Mesendoderm (in vitro differentiated cells): ENCODE measurements at regions not wholly inside any gene's neighbourhood (a gene's known extent, or its start where the extent isn't known, plus 50 kb on each side); places are given as distances from the start of the nearest gene placed in this dataset.

ENCODE experiments used
- DNase-seq: peaks from one replicate; pipeline ENCODE4 v3.0.0; 2013
- H2AK5ac ChIP-seq: 2 replicates; pipeline ENCODE4 v1.6.1; 2013; ENCODE audit warnings: low read length, inconsistent platforms
- H2BK120ac ChIP-seq: 2 replicates; pipeline ENCODE4 v1.6.1; 2013; ENCODE audit warnings: low read depth, mild to moderate bottlenecking, low read length, moderate library complexity, mixed read lengths
- H2BK15ac ChIP-seq: replicated peaks from 2 replicates; pipeline ENCODE4 v1.6.1; 2013; ENCODE audit warnings: low read depth, mild to moderate bottlenecking, moderate library complexity
- H2BK5ac ChIP-seq: 2 replicates; pipeline ENCODE4 v1.6.1; 2013; ENCODE audit warnings: low read length, inconsistent platforms
- H3K18ac ChIP-seq: 2 replicates; pipeline ENCODE4 v1.6.1; 2013; ENCODE audit warnings: mild to moderate bottlenecking, low read length, mixed read lengths
- H3K23ac ChIP-seq: one replicate; pipeline ENCODE4 v1.6.1; 2013; ENCODE audit warnings: low read length
- H3K27ac ChIP-seq: 2 replicates; pipeline ENCODE4 v1.5.1; 2013; ENCODE audit warnings: low read depth, mild to moderate bottlenecking, inconsistent platforms, low read length, moderate library complexity
- H3K27me3 ChIP-seq: 2 replicates; pipeline ENCODE4 v1.6.1; 2013; ENCODE audit warnings: low read length, control low read depth, mild to moderate bottlenecking, inconsistent platforms; ENCODE audit not compliant: insufficient read depth, poor library complexity
- H3K36me3 ChIP-seq: 2 replicates; pipeline ENCODE4 v1.6.1; 2013; ENCODE audit warnings: low read length, inconsistent platforms; ENCODE audit not compliant: control insufficient read depth, insufficient read depth
- H3K4ac ChIP-seq: one replicate; pipeline ENCODE4 v1.6.1; 2013; ENCODE audit warnings: low read depth, mild to moderate bottlenecking, low read length, moderate library complexity
- H3K4me1 ChIP-seq: 2 replicates; pipeline ENCODE4 v1.6.1; 2013; ENCODE audit warnings: low read depth, low read length, inconsistent platforms; ENCODE audit not compliant: control insufficient read depth
- H3K4me2 ChIP-seq: 2 replicates; pipeline ENCODE4 v1.6.1; 2013; ENCODE audit warnings: low read length
- H3K4me3 ChIP-seq: 2 replicates; pipeline ENCODE4 v1.5.1; 2013; ENCODE audit warnings: mild to moderate bottlenecking, low read length
- H3K56ac ChIP-seq: one replicate; pipeline ENCODE4 v1.6.1; 2013; ENCODE audit warnings: low read length
- H3K79me1 ChIP-seq: 2 replicates; pipeline ENCODE4 v1.6.1; 2013; ENCODE audit warnings: low read length, inconsistent platforms
- H3K79me2 ChIP-seq: 2 replicates; pipeline ENCODE4 v1.6.1; 2013; ENCODE audit warnings: mild to moderate bottlenecking, low read length; ENCODE audit not compliant: control insufficient read depth, insufficient read depth
- H3K9ac ChIP-seq: 2 replicates; pipeline ENCODE4 v1.6.1; 2013; ENCODE audit warnings: low read length, inconsistent platforms
- H4K5ac ChIP-seq: one replicate; pipeline ENCODE4 v1.6.1; 2013; ENCODE audit warnings: low read length
- H4K8ac ChIP-seq: one replicate; pipeline ENCODE4 v1.6.1; 2013; ENCODE audit warnings: low read depth, mild to moderate bottlenecking, control low read depth, low read length, moderate library complexity
- WGBS: extraction: QIAGEN DNeasy Blood & Tissue Kit; methylation state at CpG from one replicate; pipeline ENCODE4 v1.1.7; 2013; ENCODE audit warnings: low lambda C conversion rate, missing lambda C conversion rate; ENCODE audit not compliant: insufficient coverage; ENCODE audit errors: extremely low coverage; 5-methylcytosine and 5-hydroxymethylcytosine counted together

DNA sequence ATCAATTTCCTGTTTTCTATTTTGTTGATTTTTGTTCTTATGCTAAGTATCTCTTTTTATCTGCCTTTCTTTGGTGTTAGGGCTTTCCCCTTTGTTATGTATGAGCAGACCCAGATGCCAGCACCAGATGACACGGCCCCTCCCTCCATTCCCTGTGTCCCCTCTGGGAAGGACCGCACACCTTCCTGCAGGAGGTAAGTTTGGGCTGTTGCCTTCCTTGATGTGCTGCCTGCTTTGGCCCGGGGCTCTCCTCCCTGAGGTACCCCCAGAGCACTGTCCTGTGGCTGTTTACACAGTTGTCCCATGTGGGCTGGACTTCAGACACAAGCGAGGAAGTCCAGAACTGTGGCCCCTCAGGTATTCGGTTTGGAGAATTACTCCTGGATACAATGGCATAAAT lies 343.8 kb upstream of the IRX1 start:
- Histone ChIP-seq H3K4me1 (peaks cover 2% of the 10 kb centered on the region), H3K27ac (no peak overlapping the region), H3K36me3 (no peaks in the 10 kb centered on the region), H4K5ac (no peak overlapping the region), H3K4me3 (no peak overlapping the region), H3K27me3 (no peaks in the 10 kb centered on the region), H3K18ac (no peak overlapping the region), H3K4me2 (no peak overlapping the region), H2AK5ac (no peak overlapping the region), H3K4ac (no peak overlapping the region), H2BK15ac (no peak overlapping the region), H3K9ac (no peak overlapping the region), H2BK120ac (no peak overlapping the region), H3K79me1 (no peaks in the 10 kb centered on the region), H3K23ac (no peak overlapping the region), H2BK5ac (no peak overlapping the region), H3K79me2 (no peaks in the 10 kb centered on the region), H4K8ac (no peak overlapping the region), H3K56ac (no peak overlapping the region)
- WGBS: no CpG with 5 or more reads among the region's 5 CpGs
- peak; percentile 31 for DNase-seq

GRCh38 chr5:3249401-3249800 lies 346.2 kb upstream of the IRX1 start:
- DNase-seq: no peak
- WGBS: no CpG with 5 or more reads among the region's 2 CpGs

GRCh38 chr5:3237276-3237868 lies 358.3 kb upstream of the IRX1 start:
- Histone ChIP-seq H2AK5ac (no peak overlapping the region), H3K27ac (no peak overlapping the region), H3K56ac (no peak overlapping the region), H2BK5ac (no peak overlapping the region), H2BK120ac (no peak overlapping the region), H3K4ac (no peak overlapping the region), H2BK15ac (no peak overlapping the region), H3K79me1 (no peaks in the 10 kb centered on the region), H3K36me3 (no peaks in the 10 kb centered on the region), H3K23ac (no peak overlapping the region), H3K9ac (no peak overlapping the region), H3K27me3 (no peaks in the 10 kb centered on the region), H3K4me1 (no peaks in the 10 kb centered on the region), H4K8ac (no peak overlapping the region), H3K79me2 (no peaks in the 10 kb centered on the region), H3K4me2 (no peak overlapping the region), H3K18ac (no peak overlapping the region), H4K5ac (no peak overlapping the region), H3K4me3 (no peak overlapping the region)
- DNase-seq: no peak
- no CpG with 5 or more reads among the region's 11 CpGs for WGBS

More at GRCh38 chr5:3249401-3249800, 346.2 kb upstream of the IRX1 start:
- H2BK5ac ChIP-seq: no peak overlapping the region
- no peak overlapping the region for H2BK120ac ChIP-seq
- no peak overlapping the region for H3K56ac ChIP-seq
- no peak overlapping the region for H3K27ac ChIP-seq
- no peak overlapping the region for H3K23ac ChIP-seq
- no peak overlapping the region for H4K8ac ChIP-seq
- no peak overlapping the region for H3K18ac ChIP-seq
- H2BK15ac ChIP-seq: no peak overlapping the region
- H3K4me3 ChIP-seq: no peak overlapping the region
- H4K5ac ChIP-seq: no peak overlapping the region
- peaks cover 2% of the 10 kb centered on the region for H3K4me1 ChIP-seq
- H3K4ac ChIP-seq: no peak overlapping the region
- H3K4me2 ChIP-seq: no peak overlapping the region
- no peaks in the 10 kb centered on the region for H3K36me3 ChIP-seq
- no peak overlapping the region for H2AK5ac ChIP-seq
- H3K9ac ChIP-seq: no peak overlapping the region
- H3K79me1 ChIP-seq: no peaks in the 10 kb centered on the region
- H3K79me2 ChIP-seq: no peaks in the 10 kb centered on the region
- H3K27me3 ChIP-seq: no peaks in the 10 kb centered on the region

- WGBS: no CpG with 5 or more reads among the region's 9 CpGs
- no peak overlapping the region for H3K4ac ChIP-seq
- no peak for DNase-seq
These were observed 361.1 kb upstream of the IRX1 start for GRCh38 chr5:3234566-3234965.

DNA sequence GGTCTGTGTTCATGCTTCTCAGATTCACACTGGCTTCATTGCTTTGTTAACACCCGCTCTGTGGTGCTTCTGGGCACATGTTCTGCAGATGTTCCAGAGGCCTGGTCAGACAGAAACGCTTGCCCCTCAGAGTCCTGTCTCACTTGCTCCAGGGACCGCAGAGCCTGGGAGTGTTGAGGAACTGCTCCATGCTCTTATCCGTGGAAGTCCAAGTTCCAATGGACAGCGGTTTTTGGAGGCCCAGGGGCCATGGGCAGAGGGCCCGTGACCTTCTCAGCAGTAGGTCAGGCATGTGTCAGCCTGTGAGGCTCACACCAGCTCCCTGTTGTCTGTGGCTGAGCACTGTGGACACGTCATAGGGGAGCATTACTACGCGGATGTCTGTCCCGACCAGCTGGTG lies 364.7 kb upstream of the IRX1 start:
- H3K4me1 ChIP-seq: no peaks in the 10 kb centered on the region
- H3K27me3 ChIP-seq: no peaks in the 10 kb centered on the region
- H4K5ac ChIP-seq: no peak overlapping the region
- no peaks in the 10 kb centered on the region for H3K79me1 ChIP-seq
- DNase-seq: no peak
- no peaks in the 10 kb centered on the region for H3K79me2 ChIP-seq
- H3K4me3 ChIP-seq: no peak overlapping the region
- H2BK120ac ChIP-seq: no peak overlapping the region
- no CpG with 5 or more reads among the region's 10 CpGs for WGBS
- H4K8ac ChIP-seq: no peak overlapping the region
- H3K4me2 ChIP-seq: no peak overlapping the region
- no peak overlapping the region for H3K27ac ChIP-seq
- H2BK15ac ChIP-seq: no peak overlapping the region
- no peak overlapping the region for H3K9ac ChIP-seq
- no peak overlapping the region for H2BK5ac ChIP-seq
- no peak overlapping the region for H3K4ac ChIP-seq
- no peak overlapping the region for H2AK5ac ChIP-seq
- H3K36me3 ChIP-seq: no peaks in the 10 kb centered on the region
- no peak overlapping the region for H3K56ac ChIP-seq
- H3K18ac ChIP-seq: no peak overlapping the region
- no peak overlapping the region for H3K23ac ChIP-seq

More at GRCh38 chr5:3234566-3234965, 361.1 kb upstream of the IRX1 start:
- Histone ChIP-seq H3K36me3 (no peaks in the 10 kb centered on the region), H2BK120ac (no peak overlapping the region), H2BK15ac (no peak overlapping the region), H3K4me3 (no peak overlapping the region), H3K23ac (no peak overlapping the region), H4K8ac (no peak overlapping the region), H3K27me3 (no peaks in the 10 kb centered on the region), H3K27ac (no peak overlapping the region), H3K4me1 (no peaks in the 10 kb centered on the region), H3K9ac (no peak overlapping the region), H3K79me2 (no peaks in the 10 kb centered on the region), H2AK5ac (no peak overlapping the region), H3K18ac (no peak overlapping the region), H4K5ac (no peak overlapping the region), H2BK5ac (no peak overlapping the region), H3K79me1 (no peaks in the 10 kb centered on the region), H3K4me2 (no peak overlapping the region), H3K56ac (no peak overlapping the region)

DNA sequence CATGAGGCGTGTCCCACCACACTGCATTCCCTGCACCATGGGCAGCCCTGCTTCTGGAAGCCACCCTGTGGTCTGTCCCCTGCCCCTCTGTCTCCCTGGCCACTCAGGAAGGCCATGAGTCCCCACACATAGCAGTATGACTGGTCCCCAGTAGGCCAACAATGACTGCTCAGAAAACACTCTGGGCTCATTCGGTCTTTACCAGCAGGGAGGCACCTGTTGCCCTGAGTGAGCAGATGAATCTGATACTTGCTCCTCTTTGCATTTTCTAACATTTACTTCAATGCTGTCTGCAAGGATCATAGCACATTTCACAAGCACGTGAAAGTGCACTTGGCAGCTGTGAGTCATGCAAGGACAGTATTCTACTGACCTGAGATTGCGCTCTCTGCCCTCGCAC lies 365.4 kb upstream of the IRX1 start:
- H2BK5ac ChIP-seq: no peak overlapping the region

More for the DNA sequence above, 365.4 kb upstream of the IRX1 start:
- Histone ChIP-seq H4K8ac (no peak overlapping the region), H3K4me3 (no peak overlapping the region), H2BK120ac (no peak overlapping the region), H3K4me2 (no peak overlapping the region), H4K5ac (no peak overlapping the region), H3K4ac (no peak overlapping the region), H3K23ac (no peak overlapping the region), H3K79me2 (no peaks in the 10 kb centered on the region), H3K9ac (no peak overlapping the region), H3K27ac (no peak overlapping the region), H2AK5ac (no peak overlapping the region), H3K4me1 (no peaks in the 10 kb centered on the region), H3K36me3 (no peaks in the 10 kb centered on the region), H2BK15ac (no peak overlapping the region), H3K18ac (no peak overlapping the region), H3K79me1 (no peaks in the 10 kb centered on the region), H3K27me3 (no peaks in the 10 kb centered on the region), H3K56ac (no peak overlapping the region)
- WGBS: no CpG with 5 or more reads among the region's 5 CpGs
- no peak for DNase-seq
